NT2/D1 (cell line): ENCODE measurements at regions not wholly inside any gene's neighbourhood (a gene's known extent, or its start where the extent isn't known, plus 50 kb on each side); places are given as distances from the start of the nearest gene placed in this dataset.

Experiments used
- SUZ12 ChIP-seq: IDR thresholded peaks from 2 replicates; pipeline ENCODE4 v1.6.1; 2011; ENCODE audit not compliant: insufficient read length, insufficient read depth; ENCODE audit errors: extremely low read depth
- ZNF274 ChIP-seq: IDR thresholded peaks from 2 replicates; pipeline ENCODE4 v1.6.1; 2011; ENCODE audit warnings: mild to moderate bottlenecking, low read depth, low read length

DNA sequence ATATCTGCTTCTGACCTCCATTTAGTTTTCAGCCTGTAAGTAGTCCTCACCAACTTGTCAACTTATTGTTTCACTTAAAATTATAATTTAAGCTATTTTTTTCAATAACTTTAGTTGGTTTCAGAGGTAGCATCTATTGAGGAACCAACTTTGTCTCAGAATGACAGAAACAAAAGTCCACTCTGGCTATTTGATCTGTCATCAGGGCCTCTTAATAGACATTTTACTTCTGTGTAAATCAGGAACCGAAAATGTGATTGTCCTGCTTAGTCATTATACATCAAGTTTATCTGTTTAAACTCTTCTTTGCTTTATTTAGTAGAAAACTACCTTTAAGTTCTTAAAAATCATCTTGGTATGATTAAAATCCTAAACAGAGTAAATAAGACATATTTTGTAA is 820.8 kb upstream of the EDIL3 start:
- TF ChIP-seq ZNF274 (no peak), SUZ12 (no peak)
